Stomach (tissue), 4 donors: ENCODE measurements at regions not wholly inside any gene's neighbourhood (a gene's known extent, or its start where the extent isn't known, plus 50 kb on each side); places are given as distances from the start of the nearest gene placed in this dataset.

Experiments used
- POLR2A ChIP-seq, 4 donors: fragments of 450-650 bp; IDR thresholded peaks; one replicate each; pipeline ENCODE4 v1.6.1; 2016; ENCODE audit warnings: antibody characterized with exemption in 4 of 4, control low read depth in 2 of 4, mild to moderate bottlenecking in 1 of 4, moderate library complexity in 1 of 4
- POLR2AphosphoS5 ChIP-seq, 3 donors: sonication (generic); formaldehyde crosslinking; IDR thresholded peaks; one replicate each; pipeline ENCODE4 v1.6.1; 2016; ENCODE audit warnings: antibody characterized with exemption in 3 of 3
- TF ChIP-seq, protein P1 (sequence below), 7 experiments: fragments of 450-650 bp in 4 of 7; fragments of 200-600 bp in 3 of 7; sonication (generic) in 3 of 7; IDR thresholded peaks; one replicate each; pipeline ENCODE4 v1.5.1; 2016 to 2019; ENCODE audit warnings: antibody characterized with exemption in 7 of 7, control low read depth in 2 of 7, mild to moderate bottlenecking in 1 of 7

GRCh38 chrX:118879586-118879985, 56.0 kb downstream of the ZCCHC12 start:
- TF ChIP-seq, protein P1, sequence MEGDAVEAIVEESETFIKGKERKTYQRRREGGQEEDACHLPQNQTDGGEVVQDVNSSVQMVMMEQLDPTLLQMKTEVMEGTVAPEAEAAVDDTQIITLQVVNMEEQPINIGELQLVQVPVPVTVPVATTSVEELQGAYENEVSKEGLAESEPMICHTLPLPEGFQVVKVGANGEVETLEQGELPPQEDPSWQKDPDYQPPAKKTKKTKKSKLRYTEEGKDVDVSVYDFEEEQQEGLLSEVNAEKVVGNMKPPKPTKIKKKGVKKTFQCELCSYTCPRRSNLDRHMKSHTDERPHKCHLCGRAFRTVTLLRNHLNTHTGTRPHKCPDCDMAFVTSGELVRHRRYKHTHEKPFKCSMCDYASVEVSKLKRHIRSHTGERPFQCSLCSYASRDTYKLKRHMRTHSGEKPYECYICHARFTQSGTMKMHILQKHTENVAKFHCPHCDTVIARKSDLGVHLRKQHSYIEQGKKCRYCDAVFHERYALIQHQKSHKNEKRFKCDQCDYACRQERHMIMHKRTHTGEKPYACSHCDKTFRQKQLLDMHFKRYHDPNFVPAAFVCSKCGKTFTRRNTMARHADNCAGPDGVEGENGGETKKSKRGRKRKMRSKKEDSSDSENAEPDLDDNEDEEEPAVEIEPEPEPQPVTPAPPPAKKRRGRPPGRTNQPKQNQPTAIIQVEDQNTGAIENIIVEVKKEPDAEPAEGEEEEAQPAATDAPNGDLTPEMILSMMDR (IDR thresholded peaks at IDR 0.05) = no peak
- TF ChIP-seq POLR2AphosphoS5 (IDR thresholded peaks at IDR 0.05) = no peak
- TF ChIP-seq POLR2A (IDR thresholded peaks at IDR 0.05) = no peak
